ENCODE measurements at regions not wholly inside any gene's neighbourhood (a gene's known extent, or its start where the extent isn't known, plus 50 kb on each side); places are given as distances from the start of the nearest gene placed in this dataset.

DNA sequence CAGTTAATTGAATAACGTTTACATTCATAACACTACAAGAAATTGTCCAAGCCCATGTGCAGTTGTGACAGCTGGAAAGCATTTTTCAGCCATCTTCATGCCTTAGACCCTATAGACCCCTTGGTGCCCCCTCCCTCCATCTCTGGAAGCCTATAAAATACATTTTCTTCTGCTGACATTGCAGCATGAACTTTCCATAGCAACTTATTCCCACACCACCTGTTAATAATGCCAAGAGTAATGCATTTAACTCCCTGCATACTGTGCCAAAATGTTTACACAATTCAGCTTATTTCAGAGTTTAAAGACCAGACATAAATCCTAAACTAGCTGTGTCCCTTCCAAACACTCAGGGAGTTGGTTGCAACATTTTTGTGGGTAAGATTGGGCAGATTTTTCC, 143.0 kb upstream of the ARHGAP20 start:
- TF ChIP-seq, protein P1, sequence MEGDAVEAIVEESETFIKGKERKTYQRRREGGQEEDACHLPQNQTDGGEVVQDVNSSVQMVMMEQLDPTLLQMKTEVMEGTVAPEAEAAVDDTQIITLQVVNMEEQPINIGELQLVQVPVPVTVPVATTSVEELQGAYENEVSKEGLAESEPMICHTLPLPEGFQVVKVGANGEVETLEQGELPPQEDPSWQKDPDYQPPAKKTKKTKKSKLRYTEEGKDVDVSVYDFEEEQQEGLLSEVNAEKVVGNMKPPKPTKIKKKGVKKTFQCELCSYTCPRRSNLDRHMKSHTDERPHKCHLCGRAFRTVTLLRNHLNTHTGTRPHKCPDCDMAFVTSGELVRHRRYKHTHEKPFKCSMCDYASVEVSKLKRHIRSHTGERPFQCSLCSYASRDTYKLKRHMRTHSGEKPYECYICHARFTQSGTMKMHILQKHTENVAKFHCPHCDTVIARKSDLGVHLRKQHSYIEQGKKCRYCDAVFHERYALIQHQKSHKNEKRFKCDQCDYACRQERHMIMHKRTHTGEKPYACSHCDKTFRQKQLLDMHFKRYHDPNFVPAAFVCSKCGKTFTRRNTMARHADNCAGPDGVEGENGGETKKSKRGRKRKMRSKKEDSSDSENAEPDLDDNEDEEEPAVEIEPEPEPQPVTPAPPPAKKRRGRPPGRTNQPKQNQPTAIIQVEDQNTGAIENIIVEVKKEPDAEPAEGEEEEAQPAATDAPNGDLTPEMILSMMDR (IDR thresholded peaks at IDR 0.05; ENCODE audit: low read depth, low read length, missing input control): no peak
- TF ChIP-seq RAD21 (IDR thresholded peaks at IDR 0.05): no peak
- TF ChIP-seq MAX (IDR thresholded peaks at IDR 0.05): no peak
- TF ChIP-seq, protein P2, sequence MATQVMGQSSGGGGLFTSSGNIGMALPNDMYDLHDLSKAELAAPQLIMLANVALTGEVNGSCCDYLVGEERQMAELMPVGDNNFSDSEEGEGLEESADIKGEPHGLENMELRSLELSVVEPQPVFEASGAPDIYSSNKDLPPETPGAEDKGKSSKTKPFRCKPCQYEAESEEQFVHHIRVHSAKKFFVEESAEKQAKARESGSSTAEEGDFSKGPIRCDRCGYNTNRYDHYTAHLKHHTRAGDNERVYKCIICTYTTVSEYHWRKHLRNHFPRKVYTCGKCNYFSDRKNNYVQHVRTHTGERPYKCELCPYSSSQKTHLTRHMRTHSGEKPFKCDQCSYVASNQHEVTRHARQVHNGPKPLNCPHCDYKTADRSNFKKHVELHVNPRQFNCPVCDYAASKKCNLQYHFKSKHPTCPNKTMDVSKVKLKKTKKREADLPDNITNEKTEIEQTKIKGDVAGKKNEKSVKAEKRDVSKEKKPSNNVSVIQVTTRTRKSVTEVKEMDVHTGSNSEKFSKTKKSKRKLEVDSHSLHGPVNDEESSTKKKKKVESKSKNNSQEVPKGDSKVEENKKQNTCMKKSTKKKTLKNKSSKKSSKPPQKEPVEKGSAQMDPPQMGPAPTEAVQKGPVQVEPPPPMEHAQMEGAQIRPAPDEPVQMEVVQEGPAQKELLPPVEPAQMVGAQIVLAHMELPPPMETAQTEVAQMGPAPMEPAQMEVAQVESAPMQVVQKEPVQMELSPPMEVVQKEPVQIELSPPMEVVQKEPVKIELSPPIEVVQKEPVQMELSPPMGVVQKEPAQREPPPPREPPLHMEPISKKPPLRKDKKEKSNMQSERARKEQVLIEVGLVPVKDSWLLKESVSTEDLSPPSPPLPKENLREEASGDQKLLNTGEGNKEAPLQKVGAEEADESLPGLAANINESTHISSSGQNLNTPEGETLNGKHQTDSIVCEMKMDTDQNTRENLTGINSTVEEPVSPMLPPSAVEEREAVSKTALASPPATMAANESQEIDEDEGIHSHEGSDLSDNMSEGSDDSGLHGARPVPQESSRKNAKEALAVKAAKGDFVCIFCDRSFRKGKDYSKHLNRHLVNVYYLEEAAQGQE (IDR thresholded peaks at IDR 0.05): no peak
- no peak for TF ChIP-seq GABPA (IDR thresholded peaks at IDR 0.05 in 1 of 2, conservative IDR thresholded peaks at IDR 0.05 in 1 of 2)
